Nephron (organoid): ENCODE measurements at regions not wholly inside any gene's neighbourhood (a gene's known extent, or its start where the extent isn't known, plus 50 kb on each side); places are given as distances from the start of the nearest gene placed in this dataset.

Source experiments
- H3K27ac Mint-ChIP-seq, 3 experiments: 2 replicates each; pipeline ENCODE4 v1.8.0; 2020; ENCODE audit warnings: mixed read lengths in 3 of 3, mild to moderate bottlenecking in 2 of 3, moderate library complexity in 1 of 3
- H3K27me3 Mint-ChIP-seq: 2 replicates; pipeline ENCODE4 v1.8.0; 2021; ENCODE audit warnings: low read depth, mild to moderate bottlenecking, moderate library complexity, mixed read lengths
- H3K36me3 Mint-ChIP-seq: 2 replicates; pipeline ENCODE4 v1.8.0; 2020; ENCODE audit warnings: low read depth, mixed read lengths
- H3K4me1 Mint-ChIP-seq: 2 replicates; pipeline ENCODE4 v1.8.0; 2020; ENCODE audit warnings: mixed read lengths
- H3K4me3 Mint-ChIP-seq, 3 experiments: 2 replicates each; pipeline ENCODE4 v1.8.0; 2020; ENCODE audit warnings: mild to moderate bottlenecking in 3 of 3, mixed read lengths in 3 of 3, moderate library complexity in 2 of 3
- H3K9me3 Mint-ChIP-seq: 2 replicates; pipeline ENCODE4 v1.8.0; 2020; ENCODE audit warnings: mixed read lengths
- TF ChIP-seq, protein P1 (sequence below), 3 experiments: fragments of 200-600 bp; sonication (generic); IDR thresholded peaks; one replicate each; pipeline ENCODE4 v1.5.0; 2021; ENCODE audit warnings: antibody characterized with exemption in 3 of 3; ENCODE audit not compliant: unreplicated experiment in 3 of 3

DNA sequence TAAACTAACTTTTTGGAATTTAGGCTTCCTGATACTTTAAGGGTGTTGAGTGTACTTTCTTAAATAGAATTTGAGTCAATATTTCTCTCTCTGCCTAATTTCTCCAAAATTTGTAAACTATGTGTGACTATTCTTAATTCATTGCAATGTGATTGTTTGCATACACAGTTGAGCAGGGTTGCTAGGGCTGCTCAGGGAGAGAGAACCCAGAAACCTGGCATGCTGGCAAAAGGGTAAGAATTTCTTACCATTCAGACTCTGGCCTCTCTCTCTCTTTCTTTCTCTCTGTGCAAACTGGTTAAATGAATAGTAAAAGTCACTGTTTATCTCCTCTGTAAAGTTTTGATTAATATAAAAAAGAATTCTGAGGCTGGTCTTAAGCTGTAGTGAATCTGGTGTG is 51.0 kb upstream of the NAMPT start:
- TF ChIP-seq, protein P1, sequence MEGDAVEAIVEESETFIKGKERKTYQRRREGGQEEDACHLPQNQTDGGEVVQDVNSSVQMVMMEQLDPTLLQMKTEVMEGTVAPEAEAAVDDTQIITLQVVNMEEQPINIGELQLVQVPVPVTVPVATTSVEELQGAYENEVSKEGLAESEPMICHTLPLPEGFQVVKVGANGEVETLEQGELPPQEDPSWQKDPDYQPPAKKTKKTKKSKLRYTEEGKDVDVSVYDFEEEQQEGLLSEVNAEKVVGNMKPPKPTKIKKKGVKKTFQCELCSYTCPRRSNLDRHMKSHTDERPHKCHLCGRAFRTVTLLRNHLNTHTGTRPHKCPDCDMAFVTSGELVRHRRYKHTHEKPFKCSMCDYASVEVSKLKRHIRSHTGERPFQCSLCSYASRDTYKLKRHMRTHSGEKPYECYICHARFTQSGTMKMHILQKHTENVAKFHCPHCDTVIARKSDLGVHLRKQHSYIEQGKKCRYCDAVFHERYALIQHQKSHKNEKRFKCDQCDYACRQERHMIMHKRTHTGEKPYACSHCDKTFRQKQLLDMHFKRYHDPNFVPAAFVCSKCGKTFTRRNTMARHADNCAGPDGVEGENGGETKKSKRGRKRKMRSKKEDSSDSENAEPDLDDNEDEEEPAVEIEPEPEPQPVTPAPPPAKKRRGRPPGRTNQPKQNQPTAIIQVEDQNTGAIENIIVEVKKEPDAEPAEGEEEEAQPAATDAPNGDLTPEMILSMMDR (IDR thresholded peaks at IDR 0.05; ENCODE audit: unreplicated experiment in 3 of 3) = no peak
- Mint-ChIP-seq H3K4me1 (peaks cover 11% of the 10 kb centered on the region), H3K9me3 (peaks cover 29% of the 10 kb centered on the region), H3K27me3 (no peaks in the 10 kb centered on the region), H3K4me3 (no peak overlapping the region), H3K36me3 (no peaks in the 10 kb centered on the region), H3K27ac (no peak overlapping the region)
